ENCODE measurements at regions not wholly inside any gene's neighbourhood (a gene's known extent, or its start where the extent isn't known, plus 50 kb on each side); places are given as distances from the start of the nearest gene placed in this dataset.

DNA sequence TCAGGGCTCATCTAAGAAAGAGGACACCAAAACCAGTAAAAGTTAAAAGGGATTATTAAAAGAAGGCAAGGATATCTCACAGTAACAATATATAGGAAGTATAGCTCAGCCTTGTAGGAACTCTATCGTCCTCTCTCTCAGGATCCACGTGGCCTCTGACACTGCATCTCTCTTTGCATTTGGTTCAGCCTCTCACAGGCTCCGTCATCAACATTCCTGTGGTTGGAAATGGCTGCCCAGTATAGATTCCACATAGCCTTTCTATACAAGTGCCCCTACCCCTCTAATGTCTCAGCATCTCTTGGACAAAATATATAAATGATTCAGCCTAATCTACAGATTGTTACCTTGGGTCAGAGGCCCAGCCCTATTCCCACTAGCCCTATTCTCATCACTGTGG lies 101.3 kb upstream of the DBX1 start:
- TF ChIP-seq, protein P1, sequence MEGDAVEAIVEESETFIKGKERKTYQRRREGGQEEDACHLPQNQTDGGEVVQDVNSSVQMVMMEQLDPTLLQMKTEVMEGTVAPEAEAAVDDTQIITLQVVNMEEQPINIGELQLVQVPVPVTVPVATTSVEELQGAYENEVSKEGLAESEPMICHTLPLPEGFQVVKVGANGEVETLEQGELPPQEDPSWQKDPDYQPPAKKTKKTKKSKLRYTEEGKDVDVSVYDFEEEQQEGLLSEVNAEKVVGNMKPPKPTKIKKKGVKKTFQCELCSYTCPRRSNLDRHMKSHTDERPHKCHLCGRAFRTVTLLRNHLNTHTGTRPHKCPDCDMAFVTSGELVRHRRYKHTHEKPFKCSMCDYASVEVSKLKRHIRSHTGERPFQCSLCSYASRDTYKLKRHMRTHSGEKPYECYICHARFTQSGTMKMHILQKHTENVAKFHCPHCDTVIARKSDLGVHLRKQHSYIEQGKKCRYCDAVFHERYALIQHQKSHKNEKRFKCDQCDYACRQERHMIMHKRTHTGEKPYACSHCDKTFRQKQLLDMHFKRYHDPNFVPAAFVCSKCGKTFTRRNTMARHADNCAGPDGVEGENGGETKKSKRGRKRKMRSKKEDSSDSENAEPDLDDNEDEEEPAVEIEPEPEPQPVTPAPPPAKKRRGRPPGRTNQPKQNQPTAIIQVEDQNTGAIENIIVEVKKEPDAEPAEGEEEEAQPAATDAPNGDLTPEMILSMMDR (IDR thresholded peaks at IDR 0.05; ENCODE audit: low read depth, low read length) = no peak
- DNase-seq (ENCODE audit: extremely low read depth, low read depth) = no peak

DNA sequence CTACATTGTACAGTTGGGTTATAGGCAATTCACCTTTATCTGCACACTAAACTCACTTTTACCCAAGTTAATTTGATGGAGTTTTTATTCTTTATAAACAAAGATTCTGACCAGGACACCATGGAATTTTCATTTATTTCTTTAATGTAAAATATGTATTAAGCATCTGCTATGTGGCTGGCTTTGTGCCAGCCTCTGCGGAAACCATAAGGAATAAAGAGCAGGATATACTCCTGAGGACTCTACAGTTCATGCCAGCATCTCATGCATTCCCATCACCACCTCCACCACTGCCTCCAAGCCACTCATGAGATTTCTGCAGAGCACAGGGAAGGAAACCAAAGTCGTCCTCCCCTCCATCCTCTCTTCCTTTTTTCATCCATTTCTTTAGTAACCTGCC lies 100.0 kb upstream of the DBX1 start:
- TF ChIP-seq, protein P1 (IDR thresholded peaks at IDR 0.05; ENCODE audit: low read depth, low read length) = no peak
- no peak for DNase-seq (ENCODE audit: extremely low read depth, low read depth)

DNA sequence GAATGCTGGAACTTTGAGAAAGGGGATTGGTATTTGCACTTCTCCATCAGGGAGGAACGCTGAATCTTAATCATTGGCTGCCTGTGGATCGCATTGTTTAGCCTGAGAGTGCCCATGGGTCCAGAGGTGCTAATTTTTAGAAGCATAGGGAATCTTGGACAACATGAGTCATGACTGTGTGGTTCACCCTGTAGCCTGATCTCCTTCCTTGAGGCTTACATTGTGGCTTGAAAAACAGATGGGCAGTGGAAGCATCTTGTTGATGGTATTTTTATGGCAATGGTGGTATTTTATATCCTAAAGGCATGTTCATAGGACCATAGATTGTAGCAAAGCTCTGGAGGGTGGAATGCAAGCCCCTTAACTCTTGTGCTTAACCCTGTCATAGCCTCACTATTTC lies 99.2 kb upstream of the DBX1 start:
- TF ChIP-seq, protein P1 (IDR thresholded peaks at IDR 0.05; ENCODE audit: low read depth, low read length) = no peak

GRCh38 chr11:20258376-20258895 lies 98.2 kb upstream of the DBX1 start:
- no peak for DNase-seq (ENCODE audit: extremely low read depth, low read depth)
- TF ChIP-seq, protein P1 (IDR thresholded peaks at IDR 0.05; ENCODE audit: low read depth, low read length) = no peak

More for the DNA sequence above, 99.2 kb upstream of the DBX1 start:
- DNase-seq (ENCODE audit: extremely low read depth, low read depth) = no peak

- no peak for DNase-seq (ENCODE audit: extremely low read depth, low read depth)
- TF ChIP-seq, protein P1 (IDR thresholded peaks at IDR 0.05; ENCODE audit: low read depth, low read length) = no peak
Observed at GRCh38 chr11:20256925-20257324, 96.7 kb upstream of the DBX1 start.

DNA sequence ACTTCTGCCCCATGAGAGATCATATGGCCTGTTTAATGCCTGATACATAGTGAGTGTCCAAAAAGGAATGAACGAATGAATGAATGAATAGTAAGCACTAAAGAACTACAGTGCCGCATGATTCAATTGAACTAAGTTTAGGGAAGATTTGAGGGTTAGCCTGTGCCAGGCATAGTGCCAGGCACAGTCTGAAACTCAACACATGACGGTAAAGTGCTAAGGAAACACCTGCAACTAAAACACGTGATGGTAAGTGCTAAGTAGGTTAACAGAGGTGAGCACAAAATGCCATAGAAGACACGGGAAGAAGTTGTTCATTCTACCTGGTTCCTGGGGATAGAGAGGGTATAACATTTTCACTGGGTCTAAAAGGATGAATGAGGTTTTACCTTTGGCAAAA lies 93.5 kb upstream of the DBX1 start:
- DNase-seq (ENCODE audit: extremely low read depth, low read depth) = no peak
- TF ChIP-seq, protein P1 (IDR thresholded peaks at IDR 0.05; ENCODE audit: low read depth, low read length) = no peak

- TF ChIP-seq, protein P1 (IDR thresholded peaks at IDR 0.05; ENCODE audit: low read depth, low read length) = no peak
- no peak for DNase-seq (ENCODE audit: extremely low read depth, low read depth)
Observed at GRCh38 chr11:20251496-20251895, 91.2 kb upstream of the DBX1 start.

Data from AG09319 (cell line).